Prostate gland (tissue), 2 donors: ENCODE measurements at regions not wholly inside any gene's neighbourhood (a gene's known extent, or its start where the extent isn't known, plus 50 kb on each side); places are given as distances from the start of the nearest gene placed in this dataset.

Source experiments
- CTCF ChIP-seq, 4 experiments: fragments of 200-600 bp in 2 of 4; fragments of 450-650 bp in 2 of 4; sonication (generic) in 2 of 4; IDR thresholded peaks; 1 replicate in 3 of 4; 2 replicates in 1 of 4; pipeline ENCODE4 v1.5.1; 2016 to 2019; ENCODE audit warnings: antibody characterized with exemption in 4 of 4, mild to moderate bottlenecking in 2 of 4, moderate library complexity in 2 of 4
- POLR2A ChIP-seq: fragments of 450-650 bp; IDR thresholded peaks from one replicate; pipeline ENCODE4 v1.6.1; 2016; ENCODE audit warnings: antibody characterized with exemption, mild to moderate bottlenecking
- POLR2AphosphoS5 ChIP-seq: sonication (generic); formaldehyde crosslinking; IDR thresholded peaks from one replicate; pipeline ENCODE4 v1.6.1; 2017; ENCODE audit warnings: antibody characterized with exemption

- no peak for TF ChIP-seq POLR2A
- no peak for TF ChIP-seq POLR2AphosphoS5
- TF ChIP-seq CTCF (IDR thresholded peaks at IDR 0.05) = no peak
Measured at GRCh38 chr3:78506061-78506460, 1261.7 kb downstream of the ROBO1 start.
